CD1c-positive myeloid dendritic cell (primary cell): ENCODE measurements at regions not wholly inside any gene's neighbourhood (a gene's known extent, or its start where the extent isn't known, plus 50 kb on each side); places are given as distances from the start of the nearest gene placed in this dataset.

Source experiments
- DNase-seq: peaks from one replicate; pipeline ENCODE4 v3.0.0-alpha.2; 2016; ENCODE audit errors: extremely low spot score

- no peak for DNase-seq
Measured at GRCh38 chr17:56009795-56010651, 143.3 kb upstream of the ANKFN1 start.

- DNase-seq = no peak
Measured at GRCh38 chr17:56011406-56012131, 141.7 kb upstream of the ANKFN1 start.

GRCh38 chr17:56018211-56018610 lies 135.1 kb upstream of the ANKFN1 start:
- no peak for DNase-seq

GRCh38 chr17:56020369-56020768 lies 132.9 kb upstream of the ANKFN1 start:
- DNase-seq = no peak

GRCh38 chr17:56021681-56022190 lies 131.5 kb upstream of the ANKFN1 start:
- DNase-seq = no peak

GRCh38 chr17:56023851-56024250 lies 129.4 kb upstream of the ANKFN1 start:
- DNase-seq = no peak

- no peak for DNase-seq
Measured at GRCh38 chr17:56026915-56027314, 126.4 kb upstream of the ANKFN1 start.

- DNase-seq = no peak
Measured at GRCh38 chr17:56028837-56029236, 124.4 kb upstream of the ANKFN1 start.

- no peak for DNase-seq
Measured at GRCh38 chr17:56030009-56030624, 123.2 kb upstream of the ANKFN1 start.

GRCh38 chr17:56031636-56032035 lies 121.6 kb upstream of the ANKFN1 start:
- DNase-seq = no peak

- no peak for DNase-seq
Measured at GRCh38 chr17:56034197-56034635, 119.1 kb upstream of the ANKFN1 start.

GRCh38 chr17:56038131-56038530 lies 115.1 kb upstream of the ANKFN1 start:
- DNase-seq = no peak

GRCh38 chr17:56045872-56046271 lies 107.4 kb upstream of the ANKFN1 start:
- no peak for DNase-seq

- no peak for DNase-seq
Measured at GRCh38 chr17:56047331-56047730, 105.9 kb upstream of the ANKFN1 start.

- DNase-seq = no peak
Measured at GRCh38 chr17:56057869-56058268, 95.4 kb upstream of the ANKFN1 start.

- DNase-seq = no peak
Measured at GRCh38 chr17:56064506-56064905, 88.8 kb upstream of the ANKFN1 start.

- DNase-seq = no peak
Measured at GRCh38 chr17:56074361-56074890, 78.8 kb upstream of the ANKFN1 start.

GRCh38 chr17:56076980-56077379 lies 76.3 kb upstream of the ANKFN1 start:
- DNase-seq = no peak

GRCh38 chr17:56083475-56083874 lies 69.8 kb upstream of the ANKFN1 start:
- DNase-seq = no peak

- DNase-seq = no peak
Measured at GRCh38 chr17:56085576-56086267, 67.6 kb upstream of the ANKFN1 start.

- DNase-seq = no peak
Measured at GRCh38 chr17:56087199-56087598, 66.1 kb upstream of the ANKFN1 start.
